HepG2 (cell line): ENCODE measurements at regions not wholly inside any gene's neighbourhood (a gene's known extent, or its start where the extent isn't known, plus 50 kb on each side); places are given as distances from the start of the nearest gene placed in this dataset.

Experiments used
- AFF4 ChIP-seq: sonication (generic); formaldehyde crosslinking; IDR thresholded peaks from 2 replicates; pipeline ENCODE4 v1.4.0; 2020; ENCODE audit warnings: missing genetic modification reagents
- FOSL1 ChIP-seq: sonication (generic); formaldehyde crosslinking; IDR thresholded peaks from 2 replicates; pipeline ENCODE4 v1.9.0; 2021; ENCODE audit warnings: missing genetic modification reagents, borderline replicate concordance
- HNF4G ChIP-seq, 2 experiments: sonication (generic) in 1 of 2; formaldehyde crosslinking in 1 of 2; IDR thresholded peaks; 2 replicates each; pipeline versions ENCODE4 v1.4.0 to v1.6.1; 2011 to 2020; ENCODE audit warnings: borderline replicate concordance in 2 of 2, low read depth in 2 of 2, mild to moderate bottlenecking in 2 of 2, low read length in 1 of 2, missing genetic modification reagents in 1 of 2, moderate library complexity in 1 of 2
- HOXD1 ChIP-seq: sonication (generic); formaldehyde crosslinking; IDR thresholded peaks from 2 replicates; pipeline ENCODE4 v1.5.0; 2020; ENCODE audit warnings: missing genetic modification reagents
- MED8 ChIP-seq: sonication (generic); formaldehyde crosslinking; IDR thresholded peaks from 2 replicates; pipeline ENCODE4 v1.8.1; 2023; ENCODE audit warnings: mild to moderate bottlenecking, missing genetic modification reagents; ENCODE audit not compliant: insufficient replicate concordance
- PBX2 ChIP-seq: IDR thresholded peaks from 2 replicates; pipeline ENCODE4 v1.6.1; 2016; ENCODE audit warnings: control low read depth
- SP1 ChIP-seq, 2 experiments: fragments of 450-650 bp in 1 of 2; sonication (generic) in 1 of 2; formaldehyde crosslinking in 1 of 2; IDR thresholded peaks; 2 replicates each; pipeline versions ENCODE4 v1.4.0 to v1.6.1; 2016 to 2020; ENCODE audit warnings: missing genetic modification reagents in 1 of 2
- THRA ChIP-seq: sonication (generic); formaldehyde crosslinking; IDR thresholded peaks from 2 replicates; pipeline ENCODE4 v1.4.0; 2020; ENCODE audit warnings: missing genetic modification reagents, borderline replicate concordance
- ZNF674 ChIP-seq: sonication (generic); formaldehyde crosslinking; IDR thresholded peaks from 2 replicates; pipeline ENCODE4 v1.5.0; 2020; ENCODE audit warnings: low read depth, mild to moderate bottlenecking, missing genetic modification reagents
- TF ChIP-seq, protein P1 (sequence below): sonication (generic); formaldehyde crosslinking; IDR thresholded peaks from 2 replicates; pipeline ENCODE4 v1.4.0; 2020; ENCODE audit warnings: missing genetic modification reagents
- TF ChIP-seq, protein P2 (sequence below): IDR thresholded peaks from 2 replicates; pipeline ENCODE4 v1.6.1; 2016; ENCODE audit warnings: missing compliant biosample characterization, missing genetic modification reagents, borderline replicate concordance
- TF ChIP-seq, protein P3 (sequence below): sonication (generic); formaldehyde crosslinking; IDR thresholded peaks from 2 replicates; pipeline ENCODE4 v1.8.0; 2022; ENCODE audit warnings: missing genetic modification reagents, mild to moderate bottlenecking, inconsistent platforms, borderline replicate concordance

- TF ChIP-seq, protein P1, sequence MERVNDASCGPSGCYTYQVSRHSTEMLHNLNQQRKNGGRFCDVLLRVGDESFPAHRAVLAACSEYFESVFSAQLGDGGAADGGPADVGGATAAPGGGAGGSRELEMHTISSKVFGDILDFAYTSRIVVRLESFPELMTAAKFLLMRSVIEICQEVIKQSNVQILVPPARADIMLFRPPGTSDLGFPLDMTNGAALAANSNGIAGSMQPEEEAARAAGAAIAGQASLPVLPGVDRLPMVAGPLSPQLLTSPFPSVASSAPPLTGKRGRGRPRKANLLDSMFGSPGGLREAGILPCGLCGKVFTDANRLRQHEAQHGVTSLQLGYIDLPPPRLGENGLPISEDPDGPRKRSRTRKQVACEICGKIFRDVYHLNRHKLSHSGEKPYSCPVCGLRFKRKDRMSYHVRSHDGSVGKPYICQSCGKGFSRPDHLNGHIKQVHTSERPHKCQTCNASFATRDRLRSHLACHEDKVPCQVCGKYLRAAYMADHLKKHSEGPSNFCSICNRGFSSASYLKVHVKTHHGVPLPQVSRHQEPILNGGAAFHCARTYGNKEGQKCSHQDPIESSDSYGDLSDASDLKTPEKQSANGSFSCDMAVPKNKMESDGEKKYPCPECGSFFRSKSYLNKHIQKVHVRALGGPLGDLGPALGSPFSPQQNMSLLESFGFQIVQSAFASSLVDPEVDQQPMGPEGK (CRISPR knock-in tag), result peak; percentile 65
- TF ChIP-seq, protein P2, sequence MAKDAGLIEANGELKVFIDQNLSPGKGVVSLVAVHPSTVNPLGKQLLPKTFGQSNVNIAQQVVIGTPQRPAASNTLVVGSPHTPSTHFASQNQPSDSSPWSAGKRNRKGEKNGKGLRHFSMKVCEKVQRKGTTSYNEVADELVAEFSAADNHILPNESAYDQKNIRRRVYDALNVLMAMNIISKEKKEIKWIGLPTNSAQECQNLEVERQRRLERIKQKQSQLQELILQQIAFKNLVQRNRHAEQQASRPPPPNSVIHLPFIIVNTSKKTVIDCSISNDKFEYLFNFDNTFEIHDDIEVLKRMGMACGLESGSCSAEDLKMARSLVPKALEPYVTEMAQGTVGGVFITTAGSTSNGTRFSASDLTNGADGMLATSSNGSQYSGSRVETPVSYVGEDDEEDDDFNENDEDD (CRISPR knock-in tag), result no peak
- TF ChIP-seq AFF4 (CRISPR knock-in tag), result no peak
- no peak for TF ChIP-seq ZNF674
- no peak for TF ChIP-seq SP1 (IDR thresholded peaks at IDR 0.05)
- TF ChIP-seq SP1 (CRISPR knock-in tag; IDR thresholded peaks at IDR 0.05), result no peak
- TF ChIP-seq THRA (CRISPR knock-in tag), result peak; percentile 71; the same call in 1 of the 2 replicates
- TF ChIP-seq MED8, result no peak
- TF ChIP-seq, protein P3, sequence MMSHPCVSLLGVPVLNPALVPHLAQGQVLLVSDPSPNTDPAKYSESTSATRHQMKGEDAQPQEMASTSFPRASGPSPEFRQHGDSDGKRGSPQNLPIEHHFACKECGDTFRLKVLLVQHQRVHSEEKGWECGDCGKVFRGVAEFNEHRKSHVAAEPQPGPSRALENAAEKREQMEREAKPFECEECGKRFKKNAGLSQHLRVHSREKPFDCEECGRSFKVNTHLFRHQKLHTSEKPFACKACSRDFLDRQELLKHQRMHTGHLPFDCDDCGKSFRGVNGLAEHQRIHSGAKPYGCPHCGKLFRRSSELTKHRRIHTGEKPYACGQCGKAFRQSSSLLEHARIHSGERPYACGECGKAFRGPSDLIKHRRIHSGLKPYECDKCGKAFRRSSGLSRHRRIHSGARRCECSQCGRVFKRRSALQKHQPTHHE (CRISPR knock-in tag), result no peak
- peak; percentile 69; the same call in 1 of the 2 replicates for TF ChIP-seq FOSL1 (CRISPR knock-in tag)
- 0 out of 2 replicates have a peak, but pooled peaks have one; percentile 55 for TF ChIP-seq HOXD1
- 0 out of 2 replicates have a peak, but pooled peaks have one; percentile 14 for TF ChIP-seq PBX2 (CRISPR knock-in tag)
- peak; percentile 81; the same call in 1 of the 2 replicates for TF ChIP-seq HNF4G (IDR thresholded peaks at IDR 0.05; ENCODE audit: borderline replicate concordance, low read depth, low read length)
- TF ChIP-seq HNF4G (CRISPR knock-in tag; IDR thresholded peaks at IDR 0.05; ENCODE audit: borderline replicate concordance, low read depth), result peak; percentile 80; the same call in 1 of the 2 replicates
Measured at GRCh38 chr2:224272237-224272910, 129.5 kb downstream of the FAM124B start (continued).
